IMR-90 (cell line): ENCODE measurements at regions not wholly inside any gene's neighbourhood (a gene's known extent, or its start where the extent isn't known, plus 50 kb on each side); places are given as distances from the start of the nearest gene placed in this dataset.

Source experiments
- ATAC-seq: fragments of 200-7000 bp; cut with Tn5 transposase; 2 replicates; pipeline ENCODE4 v1.9.1; 2020; ENCODE audit warnings: low read depth, mild to moderate bottlenecking, moderate library complexity
- BruUV-seq: library from RNA; stranded (reverse); fragments of 400-500 nt; replicated peaks from 2 replicates; lab custom pipeline; 2021; lab: Mats Ljungman, UMichigan
- CTCF ChIA-PET: fragments of 300-600 bp; formaldehyde crosslinking; extraction: SDS; loops from one replicate; lab custom pipeline; 2021; ENCODE audit warnings: antibody characterized with exemption; lab: Yijun Ruan, JAX
- POLR2A ChIA-PET: fragments of 300-600 bp; sonication (Branson Sonifier 250); formaldehyde crosslinking; loops from one replicate; lab custom pipeline; 2022; ENCODE audit warnings: antibody characterized with exemption; ENCODE audit not compliant: unreplicated experiment; lab: Charles Lee
- DNase-seq: peaks from one replicate; pipeline ENCODE4 v3.0.0; 2013
- H2AFZ ChIP-seq: replicated peaks from 2 replicates; pipeline ENCODE3; 2013; ENCODE audit warnings: low read length, mild to moderate bottlenecking; ENCODE audit not compliant: poor library complexity
- H2AK5ac ChIP-seq: 2 replicates; pipeline ENCODE4 v1.6.1; 2013; ENCODE audit warnings: low read depth, low read length, inconsistent platforms
- H2AK9ac ChIP-seq: replicated peaks from 2 replicates; pipeline ENCODE3; 2013; ENCODE audit warnings: mild to moderate bottlenecking, low read depth, low read length, moderate library complexity; ENCODE audit not compliant: poor library complexity
- H2BK120ac ChIP-seq: 2 replicates; pipeline ENCODE4 v1.6.1; 2013; ENCODE audit warnings: low read depth, low read length, inconsistent platforms
- H2BK15ac ChIP-seq: 3 replicates; pipeline ENCODE4 v1.6.1; 2013; ENCODE audit warnings: low read depth, low read length, inconsistent platforms
- H2BK20ac ChIP-seq: 2 replicates; pipeline ENCODE4 v1.6.1; 2013; ENCODE audit warnings: low read depth, mild to moderate bottlenecking, inconsistent platforms, low read length, moderate library complexity
- H2BK5ac ChIP-seq: 2 replicates; pipeline ENCODE4 v1.6.1; 2013; ENCODE audit warnings: mild to moderate bottlenecking, low read depth, low read length, inconsistent platforms; ENCODE audit not compliant: poor library complexity, severe bottlenecking
- H3K14ac ChIP-seq: replicated peaks from 2 replicates; pipeline ENCODE4 v1.6.1; 2013; ENCODE audit warnings: low read depth, low read length, inconsistent platforms
- H3K18ac ChIP-seq: 2 replicates; pipeline ENCODE4 v1.6.1; 2013; ENCODE audit warnings: low read depth, low read length, control low read depth
- H3K23ac ChIP-seq: 2 replicates; pipeline ENCODE4 v1.6.1; 2013; ENCODE audit warnings: low read depth, low read length, inconsistent platforms
- H3K27ac ChIP-seq: 2 replicates; pipeline ENCODE4 v1.5.1; 2013; ENCODE audit warnings: mild to moderate bottlenecking, control low read depth, low read length; ENCODE audit not compliant: insufficient read depth
- H3K27me3 ChIP-seq: 2 replicates; pipeline ENCODE4 v1.6.1; 2013; ENCODE audit warnings: low read length; ENCODE audit not compliant: control insufficient read depth, insufficient read depth
- H3K36me3 ChIP-seq: 2 replicates; pipeline ENCODE4 v1.6.1; 2013; ENCODE audit warnings: low read length, mixed read lengths; ENCODE audit not compliant: control insufficient read depth, insufficient read depth
- H3K4ac ChIP-seq: 2 replicates; pipeline ENCODE4 v1.6.1; 2013; ENCODE audit warnings: low read depth, low read length, inconsistent platforms
- H3K4me1 ChIP-seq: 2 replicates; pipeline ENCODE4 v1.6.1; 2013; ENCODE audit warnings: low read length, mixed read lengths; ENCODE audit not compliant: control insufficient read depth, insufficient read depth
- H3K4me2 ChIP-seq: 2 replicates; pipeline ENCODE4 v1.6.1; 2013; ENCODE audit warnings: low read depth, mild to moderate bottlenecking, control low read depth, low read length, moderate library complexity
- H3K4me3 ChIP-seq: 2 replicates; pipeline ENCODE4 v1.5.1; 2013; ENCODE audit warnings: low read depth, mild to moderate bottlenecking, control low read depth, low read length, moderate library complexity; ENCODE audit not compliant: insufficient read depth
- H3K56ac ChIP-seq: 2 replicates; pipeline ENCODE4 v1.6.1; 2013; ENCODE audit warnings: low read length, inconsistent platforms; ENCODE audit not compliant: insufficient read depth; ENCODE audit errors: extremely low read depth
- H3K79me1 ChIP-seq, 2 experiments: 2 replicates each; pipeline ENCODE4 v1.6.1; 2013; ENCODE audit warnings: low read length in 2 of 2, inconsistent platforms in 1 of 2, low read depth in 1 of 2
- H3K9ac ChIP-seq: 2 replicates; pipeline ENCODE4 v1.6.1; 2013; ENCODE audit warnings: low read depth, low read length, control low read depth
- H3K9me1 ChIP-seq: 2 replicates; pipeline ENCODE4 v1.6.1; 2013; ENCODE audit warnings: low read length, inconsistent platforms; ENCODE audit not compliant: insufficient read depth
- H3K9me3 ChIP-seq: 2 replicates; pipeline ENCODE4 v1.6.1; 2013; ENCODE audit warnings: low read length; ENCODE audit not compliant: control insufficient read depth, insufficient read depth
- H4K20me1 ChIP-seq: 2 replicates; pipeline ENCODE4 v1.6.1; 2013; ENCODE audit warnings: low read length, inconsistent platforms; ENCODE audit not compliant: insufficient read depth
- H4K5ac ChIP-seq: 2 replicates; pipeline ENCODE4 v1.6.1; 2013; ENCODE audit warnings: mild to moderate bottlenecking, low read depth, low read length, control low read depth
- H4K8ac ChIP-seq, 2 experiments: 2 replicates each; pipeline ENCODE4 v1.6.1; 2013; ENCODE audit warnings: low read depth in 2 of 2, low read length in 2 of 2, control low read depth in 1 of 2, inconsistent platforms in 1 of 2
- H4K91ac ChIP-seq: 2 replicates; pipeline ENCODE4 v1.6.1; 2013; ENCODE audit warnings: low read depth, low read length, inconsistent platforms; ENCODE audit not compliant: insufficient read depth
- BHLHE40 ChIP-seq: fragments of 150-350 bp; IDR thresholded peaks from 2 replicates; pipeline ENCODE4 v1.6.1; 2016; ENCODE audit warnings: mild to moderate bottlenecking, low read depth, low read length
- CEBPB ChIP-seq: IDR thresholded peaks from 2 replicates; pipeline ENCODE4 v1.6.1; 2012; ENCODE audit warnings: low read depth, low read length, improper control_type of control experiment
- CHD1 ChIP-seq: IDR thresholded peaks from 2 replicates; pipeline ENCODE4 v1.6.1; 2012; ENCODE audit warnings: low read depth, low read length, improper control_type of control experiment
- CTCF ChIP-seq: conservative IDR thresholded peaks from 2 replicates; pipeline ENCODE4 v1.5.1; 2012; ENCODE audit warnings: mild to moderate bottlenecking, low read depth, low read length, improper control_type of control experiment
- ELK1 ChIP-seq: fragments of 150-350 bp; IDR thresholded peaks from 2 replicates; pipeline ENCODE4 v1.6.1; 2016; ENCODE audit warnings: low read depth, mild to moderate bottlenecking, low read length, moderate library complexity, borderline replicate concordance
- FOS ChIP-seq: fragments of 150-350 bp; IDR thresholded peaks from 2 replicates; pipeline ENCODE4 v1.6.1; 2016; ENCODE audit warnings: low read depth, low read length
- MAFK ChIP-seq: IDR thresholded peaks from 2 replicates; pipeline ENCODE4 v1.6.1; 2012; ENCODE audit warnings: low read depth, low read length, improper control_type of control experiment
- MAZ ChIP-seq: IDR thresholded peaks from 2 replicates; pipeline ENCODE4 v1.6.1; 2012; ENCODE audit warnings: low read depth, mild to moderate bottlenecking, low read length, improper control_type of control experiment, moderate library complexity, borderline replicate concordance
- MXI1 ChIP-seq: IDR thresholded peaks from 2 replicates; pipeline ENCODE4 v1.6.1; 2012; ENCODE audit warnings: low read depth, mild to moderate bottlenecking, low read length, moderate library complexity, borderline replicate concordance
- NFE2L2 ChIP-seq: fragments of 150-350 bp; IDR thresholded peaks from 2 replicates; pipeline ENCODE4 v1.6.1; 2016; ENCODE audit warnings: low read depth, mild to moderate bottlenecking, low read length
- POLR2A ChIP-seq: IDR thresholded peaks from 2 replicates; pipeline ENCODE4 v1.6.1; 2012; ENCODE audit warnings: mild to moderate bottlenecking, low read depth, low read length
- RAD21 ChIP-seq: IDR thresholded peaks from 2 replicates; pipeline ENCODE4 v1.6.1; 2012; ENCODE audit warnings: low read length, improper control_type of control experiment
- RCOR1 ChIP-seq: IDR thresholded peaks from 2 replicates; pipeline ENCODE4 v1.6.1; 2012; ENCODE audit warnings: mild to moderate bottlenecking, low read length, improper control_type of control experiment; ENCODE audit not compliant: insufficient replicate concordance
- RFX5 ChIP-seq: IDR thresholded peaks from 2 replicates; pipeline ENCODE4 v1.8.0; 2012; ENCODE audit warnings: low read depth, mild to moderate bottlenecking, low read length, moderate library complexity
- SMC3 ChIP-seq: fragments of 150-350 bp; IDR thresholded peaks from 2 replicates; pipeline ENCODE4 v1.6.1; 2016; ENCODE audit warnings: low read depth, mild to moderate bottlenecking, antibody characterized with exemption, low read length, moderate library complexity
- USF2 ChIP-seq: fragments of 150-350 bp; IDR thresholded peaks from 2 replicates; pipeline ENCODE4 v1.6.1; 2017; ENCODE audit warnings: mild to moderate bottlenecking, antibody characterized with exemption, low read length, low read depth
- WGBS, 2 experiments: methylation state at CpG; one replicate each; pipeline versions ENCODE4 v1.1.5 to v1.1.7; 2013; ENCODE audit warnings: missing lambda C conversion rate in 2 of 2; ENCODE audit not compliant: insufficient read length in 1 of 2; ENCODE audit errors: extremely low coverage in 2 of 2; 5-methylcytosine and 5-hydroxymethylcytosine counted together
- dilution Hi-C: fragments of 300-500 bp; cut with HindIII; formaldehyde crosslinking; loops from one replicate; pipeline ENCODE4 v1.14.3; 2018; ENCODE audit warnings: low sequenced_read_pairs; ENCODE audit not compliant: unreplicated experiment
- in situ Hi-C: fragments of 300-500 bp; cut with MboI; formaldehyde crosslinking; loops from 3 replicates; pipeline ENCODE4 v1.14.3; 2019; ENCODE audit warnings: low sequenced_read_pairs, inconsistent platforms, mixed read lengths
- intact Hi-C: fragments of 100-400 bp; cut with micrococcal nuclease; formaldehyde crosslinking; loops from 2 replicates; pipeline ENCODE4 v1.10.0; 2022

- in situ Hi-C loops (no loop called here), intact Hi-C loops (no loop called here), dilution Hi-C loops (no loop called here)
- Histone ChIP-seq H3K79me1 (no peaks in the 10 kb centered on the region), H2BK20ac (no peak overlapping the region), H2BK120ac (no peak overlapping the region), H3K18ac (no peak overlapping the region), H4K20me1 (no peaks in the 10 kb centered on the region), H3K23ac (no peak overlapping the region), H3K36me3 (no peaks in the 10 kb centered on the region), H3K4ac (no peak overlapping the region), H3K9ac (no peak overlapping the region), H3K4me1 (no peaks in the 10 kb centered on the region), H3K4me2 (no peak overlapping the region), H2BK15ac (no peak overlapping the region), H3K9me3 (peaks cover 4% of the 10 kb centered on the region; the same call in 1 of the 2 replicates), H2AK9ac (no peak overlapping the region), H3K27me3 (no peaks in the 10 kb centered on the region), H3K4me3 (no peak overlapping the region), H4K91ac (no peak overlapping the region), H4K5ac (no peak overlapping the region), H4K8ac (no peak overlapping the region), H2AFZ (no peak overlapping the region), H2AK5ac (no peak overlapping the region), H2BK5ac (no peak overlapping the region), H3K14ac (no peak overlapping the region), H3K27ac (no peak overlapping the region), H3K56ac (no peak overlapping the region), H3K9me1 (no peaks in the 10 kb centered on the region)
- no peak for ATAC-seq
- ChIA-PET CTCF (no interaction called here), POLR2A (no interaction called here)
- no CpG with 5 or more reads among the region's 7 CpGs for WGBS, 2 experiments
- BruUV-seq: no TSS peak
- TF ChIP-seq NFE2L2 (no peak), BHLHE40 (no peak), ELK1 (no peak), FOS (no peak), CEBPB (no peak), USF2 (no peak), MAZ (no peak), MAFK (no peak), CHD1 (no peak), RAD21 (no peak), POLR2A (no peak), SMC3 (no peak), CTCF (no peak), RCOR1 (no peak), RFX5 (no peak), MXI1 (no peak)
- DNase-seq: no peak
Measured at GRCh38 chr5:116650544-116650943, 75.9 kb upstream of the SEMA6A start.
